Lung (tissue), 11 donors: ENCODE measurements at regions not wholly inside any gene's neighbourhood (a gene's known extent, or its start where the extent isn't known, plus 50 kb on each side); places are given as distances from the start of the nearest gene placed in this dataset.

Source experiments
- ATAC-seq: fragments of 200-7000 bp; cut with Tn5 transposase; one replicate; pipeline ENCODE4 v1.9.1; 2020; ENCODE audit warnings: moderate number of reproducible peaks; ENCODE audit not compliant: insufficient read depth, low FRiP score
- DNase-seq, 3 donors: peaks; one replicate each; pipeline ENCODE4 v3.0.0-alpha.2; 2013 to 2017
- H3K27ac ChIP-seq, 2 donors: one replicate each; pipeline ENCODE4 v1.5.1; 2013; ENCODE audit warnings: mild to moderate bottlenecking in 2 of 2, moderate library complexity in 2 of 2, control low read depth in 1 of 2, inconsistent platforms in 1 of 2, low read depth in 1 of 2, low read length in 1 of 2
- H3K27me3 ChIP-seq, 3 donors: one replicate each; pipeline ENCODE4 v1.5.1; 2013; ENCODE audit warnings: low read length in 2 of 3; ENCODE audit not compliant: control insufficient read depth in 3 of 3, insufficient read depth in 3 of 3
- H3K36me3 ChIP-seq, 4 donors: one replicate each; pipeline ENCODE4 v1.5.1; 2013; ENCODE audit warnings: low read length in 4 of 4, mild to moderate bottlenecking in 1 of 4, moderate library complexity in 1 of 4; ENCODE audit not compliant: control insufficient read depth in 4 of 4, insufficient read depth in 4 of 4
- H3K4me1 ChIP-seq, 5 donors: one replicate each; pipeline ENCODE4 v1.5.1; 2013; ENCODE audit warnings: low read length in 5 of 5, mild to moderate bottlenecking in 2 of 5, moderate library complexity in 1 of 5; ENCODE audit not compliant: control insufficient read depth in 5 of 5, insufficient read depth in 5 of 5
- H3K4me3 ChIP-seq: one replicate; pipeline ENCODE4 v1.5.1; 2013; ENCODE audit warnings: mild to moderate bottlenecking, control low read depth, moderate library complexity
- H3K9ac ChIP-seq, 2 donors: one replicate each; pipeline ENCODE4 v1.5.1; 2013; ENCODE audit warnings: low read length in 2 of 2, control low read depth in 1 of 2; ENCODE audit not compliant: insufficient read depth in 1 of 2
- H3K9me3 ChIP-seq, 4 donors: one replicate each; pipeline ENCODE4 v1.5.1; 2013; ENCODE audit warnings: low read length in 3 of 4, mild to moderate bottlenecking in 1 of 4, moderate library complexity in 1 of 4; ENCODE audit not compliant: control insufficient read depth in 4 of 4, insufficient read depth in 3 of 4
- CTCF ChIP-seq: IDR thresholded peaks from 2 replicates; pipeline ENCODE4 v1.5.1; 2012; ENCODE audit warnings: mild to moderate bottlenecking; ENCODE audit errors: control extremely low read depth, extremely low read depth
- WGBS, 2 donors: extraction: QIAGEN DNeasy Blood & Tissue Kit; methylation state at CpG; one replicate each; pipeline ENCODE4 v1.1.7; 2013; 5-methylcytosine and 5-hydroxymethylcytosine counted together
- donor health status: control.
- donor health status: control.
- donor health status: Bipolar disorder and iron deficiency.
- donor health status: healthy.
- donor health status: DM: yes; HTN: yes; CAD: no.

- Histone ChIP-seq H3K4me3 (no peak overlapping the region), H3K9me3 (no peaks in the 10 kb centered on the region), H3K27me3 (no peaks in the 10 kb centered on the region), H3K4me1 (no peaks in the 10 kb centered on the region), H3K36me3 (no peaks in the 10 kb centered on the region), H3K9ac (no peak overlapping the region), H3K27ac (no peak overlapping the region)
- WGBS, 2 donors, result 75 to 80% methylated on average over 5 of the region's 5 CpGs
- DNase-seq (peak in 1 of 3 donors; percentile 17), ATAC-seq (no peak)
- TF ChIP-seq CTCF, result no peak
These were observed 491.7 kb downstream of the ARL4A start for GRCh38 chr7:13179011-13179582.

- Histone ChIP-seq H3K4me1 (no peaks in the 10 kb centered on the region), H3K9me3 (no peaks in the 10 kb centered on the region), H3K27me3 (no peaks in the 10 kb centered on the region), H3K36me3 (no peaks in the 10 kb centered on the region), H3K27ac (no peak overlapping the region), H3K9ac (no peak overlapping the region), H3K4me3 (no peak overlapping the region)
- 62 to 64% methylated on average over 5 of the region's 5 CpGs for WGBS, 2 donors
- TF ChIP-seq CTCF, result no peak
- ATAC-seq, result no peak
- peak in 2 of 3 donors; percentile 17 to 33 for DNase-seq
These were observed 492.5 kb downstream of the ARL4A start for GRCh38 chr7:13179775-13180523.

GRCh38 chr7:13181216-13181615 lies 493.8 kb downstream of the ARL4A start:
- Histone ChIP-seq H3K9ac (no peak overlapping the region), H3K4me3 (no peak overlapping the region), H3K9me3 (no peaks in the 10 kb centered on the region), H3K4me1 (no peaks in the 10 kb centered on the region), H3K36me3 (no peaks in the 10 kb centered on the region), H3K27ac (no peak overlapping the region), H3K27me3 (no peaks in the 10 kb centered on the region)
- DNase-seq (peak in 2 of 3 donors; percentile 13 to 53), ATAC-seq (no peak)
- WGBS, 2 donors, result 60 to 61% methylated on average over 3 of the region's 3 CpGs
- TF ChIP-seq CTCF, result no peak
